ENCODE measurements at regions not wholly inside any gene's neighbourhood (a gene's known extent, or its start where the extent isn't known, plus 50 kb on each side); places are given as distances from the start of the nearest gene placed in this dataset.
A peak's percentile ranks its signal among the peaks of the same experiment; 100 is the strongest.
"Not testable (repeated sequence)": the region's sequence is repeated elsewhere in the genome, so short reads cannot be mapped to it uniquely, and the experiment has no call there.

GRCh38 chr20:29301624-29302259 is 1955.7 kb upstream of the DEFB115 start:
- no peaks in the 10 kb centered on the region for H3K27me3 Mint-ChIP-seq
- H3K4me1 ChIP-seq (ENCODE audit: control insufficient read depth, insufficient read depth, low read length, poor library complexity, severe bottlenecking) = no peaks in the 10 kb centered on the region
- H3K27me3 ChIP-seq (ENCODE audit: control insufficient read depth, insufficient read depth, low read length) = no peaks in the 10 kb centered on the region
- ATAC-seq (ENCODE audit: low read depth in 2 of 2) = no peak
- H3K4me1 Mint-ChIP-seq = peaks cover 0 to 12% (median 3%) of the 10 kb centered on the region in 4 donors
- no peak overlapping the region for H3K4me3 ChIP-seq (ENCODE audit: low read depth, low read length)
- H3K9me3 Mint-ChIP-seq = peaks cover 0 to 52% (median 15%) of the 10 kb centered on the region in 7 donors
- no peak for DNase-seq
- H3K36me3 ChIP-seq (ENCODE audit: control insufficient read depth, insufficient read depth, low read length) = no peaks in the 10 kb centered on the region
- peaks cover 19% of the 10 kb centered on the region for H3K36me3 Mint-ChIP-seq
- H3K9me3 ChIP-seq (ENCODE audit: control insufficient read depth in 2 of 2, low read length in 2 of 2) = peaks cover 0 to 36% of the 10 kb centered on the region in 2 experiments
- no peak overlapping the region for H3K27ac ChIP-seq (ENCODE audit: insufficient read depth, low read length, poor library complexity, severe bottlenecking)
- H3K4me3 Mint-ChIP-seq = no peak overlapping the region
- H3K27ac Mint-ChIP-seq = no peak overlapping the region

GRCh38 chr20:29302979-29303644 is 1954.4 kb upstream of the DEFB115 start:
- ATAC-seq (ENCODE audit: low read depth in 2 of 2) (no peak), DNase-seq (no peak)
- H3K9me3 ChIP-seq (ENCODE audit: control insufficient read depth in 2 of 2, low read length in 2 of 2) = peaks cover 0 to 32% of the 10 kb centered on the region in 2 experiments
- no peak overlapping the region for H3K27ac Mint-ChIP-seq
- peaks cover 0 to 16% (median 3%) of the 10 kb centered on the region in 4 donors for H3K4me1 Mint-ChIP-seq
- H3K4me3 Mint-ChIP-seq = no peak overlapping the region
- no peak overlapping the region for H3K27ac ChIP-seq (ENCODE audit: insufficient read depth, low read length, poor library complexity, severe bottlenecking)
- peaks cover 0 to 54% (median 15%) of the 10 kb centered on the region in 7 donors for H3K9me3 Mint-ChIP-seq
- H3K4me1 ChIP-seq (ENCODE audit: control insufficient read depth, insufficient read depth, low read length, poor library complexity, severe bottlenecking) = no peaks in the 10 kb centered on the region
- H3K27me3 Mint-ChIP-seq = no peaks in the 10 kb centered on the region
- H3K27me3 ChIP-seq (ENCODE audit: control insufficient read depth, insufficient read depth, low read length) = no peaks in the 10 kb centered on the region
- peaks cover 22% of the 10 kb centered on the region for H3K36me3 Mint-ChIP-seq
- H3K36me3 ChIP-seq (ENCODE audit: control insufficient read depth, insufficient read depth, low read length) = no peaks in the 10 kb centered on the region
- H3K4me3 ChIP-seq (ENCODE audit: low read depth, low read length) = no peak overlapping the region

- Mint-ChIP-seq H3K9me3 (peaks cover 0 to 59% (median 18%) of the 10 kb centered on the region in 7 donors), H3K4me1 (peaks cover 0 to 21% (median 3%) of the 10 kb centered on the region in 4 donors), H3K27me3 (no peaks in the 10 kb centered on the region), H3K4me3 (peak overlapping the region in 1 of 4 donors; percentile 39), H3K27ac (peak overlapping the region in 1 of 3 donors; percentile 63), H3K36me3 (peaks cover 16% of the 10 kb centered on the region)
- Histone ChIP-seq H3K27me3 (ENCODE audit: control insufficient read depth, insufficient read depth, low read length) (no peaks in the 10 kb centered on the region), H3K27ac (ENCODE audit: insufficient read depth, low read length, poor library complexity, severe bottlenecking) (no peak overlapping the region), H3K36me3 (ENCODE audit: control insufficient read depth, insufficient read depth, low read length) (no peaks in the 10 kb centered on the region), H3K4me1 (ENCODE audit: control insufficient read depth, insufficient read depth, low read length, poor library complexity, severe bottlenecking) (no peaks in the 10 kb centered on the region), H3K9me3 (ENCODE audit: control insufficient read depth in 2 of 2, low read length in 2 of 2) (peaks cover 0 to 11% of the 10 kb centered on the region in 2 experiments), H3K4me3 (ENCODE audit: low read depth, low read length) (no peak overlapping the region)
- DNase-seq (no peak), ATAC-seq (ENCODE audit: low read depth in 2 of 2) (no peak)
These were observed 1950.9 kb upstream of the DEFB115 start for GRCh38 chr20:29306390-29307072.

- Mint-ChIP-seq H3K27ac (peak overlapping the region in 1 of 3 donors; percentile 45), H3K9me3 (peaks cover 0 to 67% (median 21%) of the 10 kb centered on the region in 7 donors)
These were observed 1950.0 kb upstream of the DEFB115 start for GRCh38 chr20:29307484-29307883.

GRCh38 chr20:29308956-29309355 is 1948.5 kb upstream of the DEFB115 start:
- not testable (repeated sequence) for ATAC-seq (ENCODE audit: low read depth in 2 of 2); H3K27ac Mint-ChIP-seq; H3K36me3 ChIP-seq (ENCODE audit: control insufficient read depth, insufficient read depth, low read length); H3K4me3 ChIP-seq (ENCODE audit: low read depth, low read length); H3K27me3 ChIP-seq (ENCODE audit: control insufficient read depth, insufficient read depth, low read length); H3K27me3 Mint-ChIP-seq; H3K27ac ChIP-seq (ENCODE audit: insufficient read depth, low read length, poor library complexity, severe bottlenecking); H3K4me3 Mint-ChIP-seq; H3K9me3 ChIP-seq (ENCODE audit: control insufficient read depth in 2 of 2, low read length in 2 of 2); H3K4me1 ChIP-seq (ENCODE audit: control insufficient read depth, insufficient read depth, low read length, poor library complexity, severe bottlenecking); DNase-seq
- H3K36me3 Mint-ChIP-seq = peaks cover 11% of the 10 kb centered on the region
- H3K4me1 Mint-ChIP-seq = peaks cover 0 to 21% (median 3%) of the 10 kb centered on the region in 4 donors
- H3K9me3 Mint-ChIP-seq = peaks cover 0 to 70% (median 18%) of the 10 kb centered on the region in 7 donors

More at GRCh38 chr20:29307484-29307883, 1950.0 kb upstream of the DEFB115 start:
- not testable (repeated sequence) for DNase-seq; H3K36me3 ChIP-seq (ENCODE audit: control insufficient read depth, insufficient read depth, low read length); ATAC-seq (ENCODE audit: low read depth in 2 of 2); H3K4me3 ChIP-seq (ENCODE audit: low read depth, low read length); H3K9me3 ChIP-seq (ENCODE audit: control insufficient read depth in 2 of 2, low read length in 2 of 2); H3K27me3 ChIP-seq (ENCODE audit: control insufficient read depth, insufficient read depth, low read length); H3K4me1 ChIP-seq (ENCODE audit: control insufficient read depth, insufficient read depth, low read length, poor library complexity, severe bottlenecking); H3K4me3 Mint-ChIP-seq; H3K27me3 Mint-ChIP-seq; H3K27ac ChIP-seq (ENCODE audit: insufficient read depth, low read length, poor library complexity, severe bottlenecking)
- Mint-ChIP-seq H3K36me3 (peaks cover 16% of the 10 kb centered on the region), H3K4me1 (peaks cover 0 to 21% (median 3%) of the 10 kb centered on the region in 4 donors)

- not testable (repeated sequence) for H3K27ac Mint-ChIP-seq; H3K27me3 ChIP-seq (ENCODE audit: control insufficient read depth, insufficient read depth, low read length); ATAC-seq (ENCODE audit: low read depth in 2 of 2); H3K4me3 Mint-ChIP-seq; H3K4me3 ChIP-seq (ENCODE audit: low read depth, low read length); H3K9me3 ChIP-seq (ENCODE audit: control insufficient read depth in 2 of 2, low read length in 2 of 2); DNase-seq; H3K4me1 ChIP-seq (ENCODE audit: control insufficient read depth, insufficient read depth, low read length, poor library complexity, severe bottlenecking); H3K27me3 Mint-ChIP-seq; H3K36me3 ChIP-seq (ENCODE audit: control insufficient read depth, insufficient read depth, low read length); H3K27ac ChIP-seq (ENCODE audit: insufficient read depth, low read length, poor library complexity, severe bottlenecking)
- peaks cover 0 to 76% (median 18%) of the 10 kb centered on the region in 7 donors for H3K9me3 Mint-ChIP-seq
- H3K36me3 Mint-ChIP-seq = peaks cover 11% of the 10 kb centered on the region
- H3K4me1 Mint-ChIP-seq = peaks cover 0 to 21% (median 3%) of the 10 kb centered on the region in 4 donors
These were observed 1948.0 kb upstream of the DEFB115 start for GRCh38 chr20:29309481-29309880.

GRCh38 chr20:29311046-29311445 is 1946.4 kb upstream of the DEFB115 start:
- not testable (repeated sequence) for H3K27me3 ChIP-seq (ENCODE audit: control insufficient read depth, insufficient read depth, low read length); H3K4me3 Mint-ChIP-seq; H3K4me3 ChIP-seq (ENCODE audit: low read depth, low read length); H3K27me3 Mint-ChIP-seq; ATAC-seq (ENCODE audit: low read depth in 2 of 2); H3K4me1 Mint-ChIP-seq; H3K27ac ChIP-seq (ENCODE audit: insufficient read depth, low read length, poor library complexity, severe bottlenecking); H3K4me1 ChIP-seq (ENCODE audit: control insufficient read depth, insufficient read depth, low read length, poor library complexity, severe bottlenecking); H3K9me3 ChIP-seq (ENCODE audit: control insufficient read depth in 2 of 2, low read length in 2 of 2); H3K36me3 ChIP-seq (ENCODE audit: control insufficient read depth, insufficient read depth, low read length); DNase-seq; H3K27ac Mint-ChIP-seq; H3K36me3 Mint-ChIP-seq
- H3K9me3 Mint-ChIP-seq = peaks cover 0 to 63% (median 12%) of the 10 kb centered on the region in 7 donors
